ENCODE measurements at regions not wholly inside any gene's neighbourhood (a gene's known extent, or its start where the extent isn't known, plus 50 kb on each side); places are given as distances from the start of the nearest gene placed in this dataset.

- H3K4me3 ChIP-seq: no peak overlapping the region
- no peak overlapping the region for H3K27ac ChIP-seq
- no peaks in the 10 kb centered on the region for H3K9me3 ChIP-seq (ENCODE audit: low read depth)
- TF ChIP-seq CTCF (IDR thresholded peaks at IDR 0.05; ENCODE audit: low read depth, low read length): no peak
- no peaks in the 10 kb centered on the region for H3K36me3 ChIP-seq
- H3K27me3 ChIP-seq: no peaks in the 10 kb centered on the region
- no peaks in the 10 kb centered on the region for H3K4me1 ChIP-seq (ENCODE audit: low read depth)
- DNase-seq (ENCODE audit: low read depth in 1 of 2, low spot score in 1 of 2): no peak
These were observed 72.4 kb upstream of the ZCCHC13 start for GRCh38 chrX:74231625-74232024.

- peak; percentile 5 for TF ChIP-seq CTCF (IDR thresholded peaks at IDR 0.05; ENCODE audit: low read depth, low read length)
- H3K4me1 ChIP-seq (ENCODE audit: low read depth): no peaks in the 10 kb centered on the region
These were observed 73.9 kb upstream of the ZCCHC13 start for GRCh38 chrX:74230094-74230493.

GRCh38 chrX:74225111-74225510 is 78.9 kb upstream of the ZCCHC13 start:
- Histone ChIP-seq H3K27me3 (no peaks in the 10 kb centered on the region), H3K36me3 (peaks cover 5% of the 10 kb centered on the region), H3K4me3 (no peak overlapping the region), H3K9me3 (ENCODE audit: low read depth) (no peaks in the 10 kb centered on the region), H3K27ac (no peak overlapping the region), H3K4me1 (ENCODE audit: low read depth) (no peaks in the 10 kb centered on the region)
- no peak for DNase-seq (ENCODE audit: low read depth in 1 of 2, low spot score in 1 of 2)
- no peak for TF ChIP-seq CTCF (IDR thresholded peaks at IDR 0.05; ENCODE audit: low read depth, low read length)

More at GRCh38 chrX:74230094-74230493, 73.9 kb upstream of the ZCCHC13 start:
- peak in 1 of 2 donors; percentile 13 for DNase-seq (ENCODE audit: low read depth in 1 of 2, low spot score in 1 of 2)
- Histone ChIP-seq H3K27ac (no peak overlapping the region), H3K9me3 (ENCODE audit: low read depth) (no peaks in the 10 kb centered on the region), H3K4me3 (no peak overlapping the region), H3K27me3 (no peaks in the 10 kb centered on the region), H3K36me3 (no peaks in the 10 kb centered on the region)

- Histone ChIP-seq H3K36me3 (peaks cover 5% of the 10 kb centered on the region), H3K4me3 (no peak overlapping the region), H3K4me1 (ENCODE audit: low read depth) (no peaks in the 10 kb centered on the region), H3K27ac (no peak overlapping the region), H3K9me3 (ENCODE audit: low read depth) (no peaks in the 10 kb centered on the region), H3K27me3 (no peaks in the 10 kb centered on the region)
- TF ChIP-seq CTCF (IDR thresholded peaks at IDR 0.05; ENCODE audit: low read depth, low read length): no peak
- DNase-seq (ENCODE audit: low read depth in 1 of 2, low spot score in 1 of 2): no peak
These were observed 83.7 kb upstream of the ZCCHC13 start for GRCh38 chrX:74220277-74220676.

GRCh38 chrX:74218895-74219294 is 85.1 kb upstream of the ZCCHC13 start:
- H3K27ac ChIP-seq: no peak overlapping the region
- no peaks in the 10 kb centered on the region for H3K9me3 ChIP-seq (ENCODE audit: low read depth)
- no peak for DNase-seq (ENCODE audit: low read depth in 1 of 2, low spot score in 1 of 2)
- no peak for TF ChIP-seq CTCF (IDR thresholded peaks at IDR 0.05; ENCODE audit: low read depth, low read length)
- H3K4me3 ChIP-seq: no peak overlapping the region
- H3K4me1 ChIP-seq (ENCODE audit: low read depth): no peaks in the 10 kb centered on the region
- no peaks in the 10 kb centered on the region for H3K36me3 ChIP-seq
- H3K27me3 ChIP-seq: no peaks in the 10 kb centered on the region

GRCh38 chrX:74216421-74216820 is 87.6 kb upstream of the ZCCHC13 start:
- TF ChIP-seq CTCF (IDR thresholded peaks at IDR 0.05; ENCODE audit: low read depth, low read length): no peak
- no peaks in the 10 kb centered on the region for H3K9me3 ChIP-seq (ENCODE audit: low read depth)
- no peaks in the 10 kb centered on the region for H3K27me3 ChIP-seq
- no peak overlapping the region for H3K27ac ChIP-seq
- H3K4me3 ChIP-seq: no peak overlapping the region
- H3K36me3 ChIP-seq: no peaks in the 10 kb centered on the region
- DNase-seq (ENCODE audit: low read depth in 1 of 2, low spot score in 1 of 2): no peak
- peaks cover 5% of the 10 kb centered on the region for H3K4me1 ChIP-seq (ENCODE audit: low read depth)
